CD14-positive monocyte (primary cell): ENCODE measurements at regions not wholly inside any gene's neighbourhood (a gene's known extent, or its start where the extent isn't known, plus 50 kb on each side); places are given as distances from the start of the nearest gene placed in this dataset.

Experiments
- DNase-seq, 3 donors: peaks; one replicate each; pipeline ENCODE4 v3.0.0-alpha.2; 2011 to 2022
- H2AFZ ChIP-seq: 2 replicates; pipeline ENCODE4 v1.6.0; 2012; ENCODE audit warnings: mild to moderate bottlenecking, low read depth, low read length, inconsistent platforms; ENCODE audit not compliant: insufficient read depth, poor library complexity, severe bottlenecking
- H3K27ac ChIP-seq, 2 donors: 1 replicate in 1 of 2; 2 replicates in 1 of 2; pipeline ENCODE4 v1.5.1; 2012 to 2013; ENCODE audit warnings: low read length in 2 of 2, control low read depth in 1 of 2, inconsistent platforms in 1 of 2, low read depth in 1 of 2, mild to moderate bottlenecking in 1 of 2
- H3K27me3 ChIP-seq, 2 donors: one replicate each; pipeline versions ENCODE4 v1.6.0 to v1.6.1; 2011 to 2013; ENCODE audit warnings: low read length in 2 of 2; ENCODE audit not compliant: control insufficient read depth in 2 of 2, insufficient read depth in 2 of 2
- H3K36me3 ChIP-seq, 2 donors: replicated peaks in 1 of 2; 1 replicate in 1 of 2; 2 replicates in 1 of 2; pipeline versions ENCODE4 v1.5.1 to v1.6.1; 2012 to 2013; ENCODE audit warnings: low read length in 2 of 2, control low read depth in 1 of 2, inconsistent platforms in 1 of 2, mild to moderate bottlenecking in 1 of 2; ENCODE audit not compliant: insufficient read depth in 2 of 2, control insufficient read depth in 1 of 2
- H3K4me1 ChIP-seq, 2 donors: 1 replicate in 1 of 2; 2 replicates in 1 of 2; pipeline versions ENCODE4 v1.5.1 to v1.6.1; 2012 to 2013; ENCODE audit warnings: low read length in 2 of 2, control low read depth in 1 of 2, inconsistent platforms in 1 of 2, mild to moderate bottlenecking in 1 of 2, moderate library complexity in 1 of 2; ENCODE audit not compliant: insufficient read depth in 2 of 2, control insufficient read depth in 1 of 2
- H3K4me2 ChIP-seq: replicated peaks from 2 replicates; pipeline ENCODE3; 2012; ENCODE audit warnings: low read length, moderate library complexity, mild to moderate bottlenecking; ENCODE audit not compliant: poor library complexity, severe bottlenecking; ENCODE audit errors: extremely low read depth
- H3K4me3 ChIP-seq, 3 experiments: fragments of 200-600 bp in 1 of 3; sonication (generic) in 1 of 3; replicated peaks in 1 of 3; 1 replicate in 2 of 3; 2 replicates in 1 of 3; pipeline ENCODE4 v1.5.1; 2011 to 2013; ENCODE audit warnings: low read length in 3 of 3, mild to moderate bottlenecking in 3 of 3, control low read depth in 2 of 3, low read depth in 2 of 3, inconsistent platforms in 1 of 3, moderate library complexity in 1 of 3
- H3K79me2 ChIP-seq: 2 replicates; pipeline ENCODE4 v1.6.0; 2012; ENCODE audit warnings: mild to moderate bottlenecking, control low read depth, inconsistent platforms, low read length, moderate library complexity; ENCODE audit not compliant: insufficient read depth
- H3K9ac ChIP-seq: 2 replicates; pipeline ENCODE4 v1.6.0; 2017; ENCODE audit warnings: low read length, mild to moderate bottlenecking; ENCODE audit not compliant: insufficient read depth, poor library complexity, severe bottlenecking
- H3K9me3 ChIP-seq, 2 donors: replicated peaks in 1 of 2; 1 replicate in 1 of 2; 2 replicates in 1 of 2; pipeline versions ENCODE4 v1.5.1 to v1.6.1; 2012 to 2013; ENCODE audit warnings: low read length in 2 of 2, control low read depth in 1 of 2; ENCODE audit not compliant: control insufficient read depth in 1 of 2, insufficient read depth in 1 of 2
- H4K20me1 ChIP-seq: 2 replicates; pipeline ENCODE4 v1.6.0; 2012; ENCODE audit warnings: mild to moderate bottlenecking, low read length, control low read depth, moderate library complexity; ENCODE audit not compliant: insufficient read depth
- H3K27ac Mint-ChIP-seq, 7 donors: one replicate each; pipeline ENCODE4 v1.8.0; 2020; ENCODE audit warnings: mild to moderate bottlenecking in 7 of 7, mixed read lengths in 7 of 7, moderate library complexity in 6 of 7, inconsistent platforms in 2 of 7
- H3K27me3 Mint-ChIP-seq, 3 donors: one replicate each; pipeline ENCODE4 v1.8.0; 2021 to 2022; ENCODE audit warnings: low read depth in 3 of 3, mild to moderate bottlenecking in 3 of 3, mixed read lengths in 3 of 3, moderate library complexity in 3 of 3, inconsistent platforms in 1 of 3
- H3K36me3 Mint-ChIP-seq, 2 donors: one replicate each; pipeline ENCODE4 v1.8.0; 2020; ENCODE audit warnings: mixed read lengths in 2 of 2, inconsistent platforms in 1 of 2, mild to moderate bottlenecking in 1 of 2
- H3K4me1 Mint-ChIP-seq: one replicate; pipeline ENCODE4 v1.8.0; 2020; ENCODE audit warnings: mild to moderate bottlenecking, mixed read lengths
- H3K4me3 Mint-ChIP-seq, 2 donors: one replicate each; pipeline ENCODE4 v1.8.0; 2020; ENCODE audit warnings: mild to moderate bottlenecking in 2 of 2, mixed read lengths in 2 of 2, moderate library complexity in 1 of 2
- H3K9me3 Mint-ChIP-seq, 7 donors: one replicate each; pipeline ENCODE4 v1.8.0; 2020 to 2022; ENCODE audit warnings: mixed read lengths in 7 of 7, mild to moderate bottlenecking in 6 of 7, moderate library complexity in 6 of 7, inconsistent platforms in 2 of 7
- WGBS: methylation state at CpG from one replicate; pipeline ENCODE4 v1.1.5; 2013; ENCODE audit warnings: missing lambda C conversion rate; ENCODE audit not compliant: insufficient coverage; 5-methylcytosine and 5-hydroxymethylcytosine counted together
- intact Hi-C, 2 donors: fragments of 100-400 bp; cut with micrococcal nuclease; formaldehyde crosslinking; loops; one replicate each; pipeline versions ENCODE4 v1.15.0 to v1.15.1; 2023
- TF ChIP-seq, protein P1 (sequence below): fragments of 200-600 bp; IDR thresholded peaks from one replicate; pipeline ENCODE4 v1.8.0; 2022; ENCODE audit warnings: antibody characterized with exemption, mild to moderate bottlenecking

DNA sequence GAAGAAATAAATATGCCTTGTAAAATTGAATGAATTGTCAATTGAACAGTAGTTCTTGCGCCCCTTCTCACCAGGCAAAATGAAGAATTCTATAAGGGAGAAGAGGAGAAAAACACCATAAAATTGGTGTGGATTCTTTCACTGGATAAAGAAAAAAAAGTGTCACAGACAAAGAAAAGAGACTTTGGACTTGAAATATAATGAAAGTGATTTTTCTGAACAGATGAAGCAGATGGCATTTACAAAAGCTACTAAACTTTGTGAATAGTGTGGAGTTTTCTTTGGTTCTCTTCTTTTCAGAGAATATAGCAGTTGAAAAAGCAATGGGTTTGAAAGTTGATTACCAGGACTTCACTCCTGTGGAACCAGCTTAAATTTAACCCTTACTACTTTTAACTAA lies 945.7 kb downstream of the DSC3 start:
- TF ChIP-seq, protein P1, sequence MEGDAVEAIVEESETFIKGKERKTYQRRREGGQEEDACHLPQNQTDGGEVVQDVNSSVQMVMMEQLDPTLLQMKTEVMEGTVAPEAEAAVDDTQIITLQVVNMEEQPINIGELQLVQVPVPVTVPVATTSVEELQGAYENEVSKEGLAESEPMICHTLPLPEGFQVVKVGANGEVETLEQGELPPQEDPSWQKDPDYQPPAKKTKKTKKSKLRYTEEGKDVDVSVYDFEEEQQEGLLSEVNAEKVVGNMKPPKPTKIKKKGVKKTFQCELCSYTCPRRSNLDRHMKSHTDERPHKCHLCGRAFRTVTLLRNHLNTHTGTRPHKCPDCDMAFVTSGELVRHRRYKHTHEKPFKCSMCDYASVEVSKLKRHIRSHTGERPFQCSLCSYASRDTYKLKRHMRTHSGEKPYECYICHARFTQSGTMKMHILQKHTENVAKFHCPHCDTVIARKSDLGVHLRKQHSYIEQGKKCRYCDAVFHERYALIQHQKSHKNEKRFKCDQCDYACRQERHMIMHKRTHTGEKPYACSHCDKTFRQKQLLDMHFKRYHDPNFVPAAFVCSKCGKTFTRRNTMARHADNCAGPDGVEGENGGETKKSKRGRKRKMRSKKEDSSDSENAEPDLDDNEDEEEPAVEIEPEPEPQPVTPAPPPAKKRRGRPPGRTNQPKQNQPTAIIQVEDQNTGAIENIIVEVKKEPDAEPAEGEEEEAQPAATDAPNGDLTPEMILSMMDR: no peak
- H3K27me3 Mint-ChIP-seq: no peaks in the 10 kb centered on the region
- DNase-seq: no peak
- no peak overlapping the region for H3K9ac ChIP-seq
- H3K36me3 ChIP-seq: no peaks in the 10 kb centered on the region
- H3K4me3 Mint-ChIP-seq: no peak overlapping the region
- H4K20me1 ChIP-seq: no peaks in the 10 kb centered on the region
- no peaks in the 10 kb centered on the region for H3K36me3 Mint-ChIP-seq
- H2AFZ ChIP-seq: no peak overlapping the region
- intact Hi-C loops: no loop called here
- H3K9me3 Mint-ChIP-seq: no peaks in the 10 kb centered on the region
- H3K9me3 ChIP-seq: no peaks in the 10 kb centered on the region
- H3K4me3 ChIP-seq: no peak overlapping the region
- H3K27ac ChIP-seq: no peak overlapping the region
- H3K4me1 ChIP-seq: no peaks in the 10 kb centered on the region
- H3K27ac Mint-ChIP-seq: no peak overlapping the region
- H3K4me1 Mint-ChIP-seq: no peaks in the 10 kb centered on the region
- H3K4me2 ChIP-seq: no peak overlapping the region
- no peaks in the 10 kb centered on the region for H3K79me2 ChIP-seq
- H3K27me3 ChIP-seq: no peaks in the 10 kb centered on the region
- no CpG with 5 or more reads among the region's 1 CpG for WGBS

DNA sequence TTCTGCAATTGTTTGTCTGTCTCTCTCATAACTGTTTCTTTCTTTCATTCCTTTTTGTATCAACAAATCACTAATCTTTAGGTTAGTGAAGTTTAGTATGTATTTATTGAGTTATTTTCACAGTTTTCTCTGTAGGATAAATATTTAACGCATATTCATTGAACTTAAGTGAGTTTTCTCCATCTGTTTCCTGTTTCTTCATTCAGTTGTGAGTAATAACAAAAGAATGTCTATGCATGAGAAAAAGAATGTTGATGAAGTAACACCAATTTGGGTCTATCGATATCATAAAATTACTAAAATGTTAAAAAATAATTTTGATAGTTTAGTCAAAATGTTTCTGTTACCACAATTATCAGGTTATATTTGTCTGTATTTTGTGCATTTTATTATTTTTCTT lies 948.0 kb downstream of the DSC3 start:
- no peak overlapping the region for H3K27ac ChIP-seq
- no peaks in the 10 kb centered on the region for H3K27me3 ChIP-seq
- no peaks in the 10 kb centered on the region for H4K20me1 ChIP-seq
- no peak overlapping the region for H3K27ac Mint-ChIP-seq
- H3K36me3 ChIP-seq: no peaks in the 10 kb centered on the region
- H3K4me2 ChIP-seq: no peak overlapping the region
- no peaks in the 10 kb centered on the region for H3K36me3 Mint-ChIP-seq
- no peak overlapping the region for H2AFZ ChIP-seq
- H3K4me1 Mint-ChIP-seq: no peaks in the 10 kb centered on the region
- no peaks in the 10 kb centered on the region for H3K79me2 ChIP-seq
- intact Hi-C loops: no loop called here
- TF ChIP-seq, protein P1: no peak
- H3K9me3 Mint-ChIP-seq: no peaks in the 10 kb centered on the region
- H3K9ac ChIP-seq: no peak overlapping the region
- no CpG with 5 or more reads among the region's 2 CpGs for WGBS
- no peak overlapping the region for H3K4me3 ChIP-seq
- no peak for DNase-seq
- no peaks in the 10 kb centered on the region for H3K27me3 Mint-ChIP-seq
- H3K9me3 ChIP-seq: peaks cover 0 to 1% of the 10 kb centered on the region in 2 donors
- H3K4me1 ChIP-seq: no peaks in the 10 kb centered on the region
- H3K4me3 Mint-ChIP-seq: no peak overlapping the region
